Peyer's patch (tissue), 4 donors: ENCODE measurements at regions not wholly inside any gene's neighbourhood (a gene's known extent, or its start where the extent isn't known, plus 50 kb on each side); places are given as distances from the start of the nearest gene placed in this dataset.

ENCODE experiments used
- DNase-seq, 3 donors: peaks; one replicate each; pipeline ENCODE4 v3.0.0-alpha.2; 2017 to 2019
- H3K27ac ChIP-seq, 4 donors: fragments of 200-600 bp; sonication (generic); one replicate each; pipeline ENCODE4 v1.5.1; 2016 to 2019
- H3K27me3 ChIP-seq, 2 donors: fragments of 200-600 bp; sonication (generic); one replicate each; pipeline ENCODE4 v1.5.1; 2019
- H3K36me3 ChIP-seq, 3 donors: fragments of 200-600 bp; sonication (generic); one replicate each; pipeline ENCODE4 v1.5.1; 2016 to 2019
- H3K4me1 ChIP-seq, 4 donors: fragments of 200-600 bp; sonication (generic); one replicate each; pipeline ENCODE4 v1.5.1; 2016 to 2019
- H3K4me3 ChIP-seq, 4 donors: fragments of 200-600 bp; sonication (generic); 1 replicate in 3 of 4; 2 replicates in 1 of 4; pipeline ENCODE4 v1.5.1; 2016 to 2019; ENCODE audit warnings: mild to moderate bottlenecking in 1 of 4
- H3K9me3 ChIP-seq, 4 donors: fragments of 200-600 bp; sonication (generic); one replicate each; pipeline ENCODE4 v1.5.1; 2016 to 2019; ENCODE audit warnings: mild to moderate bottlenecking in 1 of 4
- CTCF ChIP-seq, 6 experiments: fragments of 450-650 bp in 4 of 6; fragments of 200-600 bp in 2 of 6; sonication (generic) in 1 of 6; IDR thresholded peaks; one replicate each; pipeline ENCODE4 v1.5.1; 2017 to 2019; ENCODE audit warnings: antibody characterized with exemption in 6 of 6, mild to moderate bottlenecking in 3 of 6, moderate library complexity in 1 of 6
- POLR2A ChIP-seq, 2 donors: fragments of 450-650 bp; IDR thresholded peaks; one replicate each; pipeline ENCODE4 v1.5.1; 2017; ENCODE audit warnings: antibody characterized with exemption in 2 of 2, mild to moderate bottlenecking in 2 of 2, moderate library complexity in 2 of 2

GRCh38 chr18:42211201-42211600, 256.2 kb downstream of the PIK3C3 start:
- TF ChIP-seq CTCF (IDR thresholded peaks at IDR 0.05), result no peak
- no peak for TF ChIP-seq POLR2A (IDR thresholded peaks at IDR 0.05)

GRCh38 chr18:42222557-42222956, 267.5 kb downstream of the PIK3C3 start:
- H3K27me3 ChIP-seq, result no peaks in the 10 kb centered on the region
- no peak overlapping the region for H3K27ac ChIP-seq
- no peaks in the 10 kb centered on the region for H3K4me1 ChIP-seq
- H3K4me3 ChIP-seq, result no peak overlapping the region
- no peak for TF ChIP-seq POLR2A (IDR thresholded peaks at IDR 0.05)
- TF ChIP-seq CTCF (IDR thresholded peaks at IDR 0.05), result no peak
- DNase-seq, result no peak
- H3K9me3 ChIP-seq, result no peaks in the 10 kb centered on the region
- H3K36me3 ChIP-seq, result no peaks in the 10 kb centered on the region

More at GRCh38 chr18:42211201-42211600, 256.2 kb downstream of the PIK3C3 start:
- no peaks in the 10 kb centered on the region for H3K4me1 ChIP-seq
- no peak for DNase-seq
- H3K9me3 ChIP-seq, result no peaks in the 10 kb centered on the region
- H3K27ac ChIP-seq, result no peak overlapping the region
- H3K4me3 ChIP-seq, result no peak overlapping the region
- H3K36me3 ChIP-seq, result no peaks in the 10 kb centered on the region
- H3K27me3 ChIP-seq, result no peaks in the 10 kb centered on the region

- no peaks in the 10 kb centered on the region for H3K4me1 ChIP-seq
- H3K27ac ChIP-seq, result no peak overlapping the region
- no peaks in the 10 kb centered on the region for H3K36me3 ChIP-seq
- no peak for DNase-seq
- H3K4me3 ChIP-seq, result no peak overlapping the region
- no peaks in the 10 kb centered on the region for H3K9me3 ChIP-seq
- no peak for TF ChIP-seq POLR2A (IDR thresholded peaks at IDR 0.05)
- no peak for TF ChIP-seq CTCF (IDR thresholded peaks at IDR 0.05)
- no peaks in the 10 kb centered on the region for H3K27me3 ChIP-seq
Measured at GRCh38 chr18:42228581-42228980, 273.5 kb downstream of the PIK3C3 start.

GRCh38 chr18:42229211-42230210, 274.5 kb downstream of the PIK3C3 start:
- TF ChIP-seq POLR2A (IDR thresholded peaks at IDR 0.05) (no peak), CTCF (IDR thresholded peaks at IDR 0.05) (no peak)
- Histone ChIP-seq H3K4me1 (no peaks in the 10 kb centered on the region), H3K27ac (no peak overlapping the region), H3K36me3 (no peaks in the 10 kb centered on the region), H3K9me3 (no peaks in the 10 kb centered on the region), H3K4me3 (no peak overlapping the region), H3K27me3 (no peaks in the 10 kb centered on the region)
- no peak for DNase-seq

GRCh38 chr18:42230636-42231035, 275.6 kb downstream of the PIK3C3 start:
- Histone ChIP-seq H3K27me3 (no peaks in the 10 kb centered on the region), H3K27ac (no peak overlapping the region)
- no peak for DNase-seq

More at GRCh38 chr18:42230636-42231035, 275.6 kb downstream of the PIK3C3 start:
- H3K4me1 ChIP-seq, result no peaks in the 10 kb centered on the region
- no peak overlapping the region for H3K4me3 ChIP-seq
- no peaks in the 10 kb centered on the region for H3K36me3 ChIP-seq
- TF ChIP-seq POLR2A (IDR thresholded peaks at IDR 0.05), result no peak
- TF ChIP-seq CTCF (IDR thresholded peaks at IDR 0.05), result no peak
- no peaks in the 10 kb centered on the region for H3K9me3 ChIP-seq
